IMR-90 (cell line): ENCODE measurements at regions not wholly inside any gene's neighbourhood (a gene's known extent, or its start where the extent isn't known, plus 50 kb on each side); places are given as distances from the start of the nearest gene placed in this dataset.
A peak's percentile ranks its signal among the peaks of the same experiment; 100 is the strongest.

Source experiments
- ATAC-seq: fragments of 200-7000 bp; cut with Tn5 transposase; 2 replicates; pipeline ENCODE4 v1.9.1; 2020; ENCODE audit warnings: low read depth, mild to moderate bottlenecking, moderate library complexity
- BruUV-seq: library from RNA; stranded (reverse); fragments of 400-500 nt; replicated peaks from 2 replicates; lab custom pipeline; 2021; lab: Mats Ljungman, UMichigan
- CTCF ChIA-PET: fragments of 300-600 bp; formaldehyde crosslinking; extraction: SDS; loops from one replicate; lab custom pipeline; 2021; ENCODE audit warnings: antibody characterized with exemption; lab: Yijun Ruan, JAX
- POLR2A ChIA-PET: fragments of 300-600 bp; sonication (Branson Sonifier 250); formaldehyde crosslinking; loops from one replicate; lab custom pipeline; 2022; ENCODE audit warnings: antibody characterized with exemption; ENCODE audit not compliant: unreplicated experiment; lab: Charles Lee
- DNase-seq: peaks from one replicate; pipeline ENCODE4 v3.0.0; 2013
- H2AFZ ChIP-seq: replicated peaks from 2 replicates; pipeline ENCODE3; 2013; ENCODE audit warnings: low read length, mild to moderate bottlenecking; ENCODE audit not compliant: poor library complexity
- H2AK5ac ChIP-seq: 2 replicates; pipeline ENCODE4 v1.6.1; 2013; ENCODE audit warnings: low read depth, low read length, inconsistent platforms
- H2AK9ac ChIP-seq: replicated peaks from 2 replicates; pipeline ENCODE3; 2013; ENCODE audit warnings: mild to moderate bottlenecking, low read depth, low read length, moderate library complexity; ENCODE audit not compliant: poor library complexity
- H2BK120ac ChIP-seq: 2 replicates; pipeline ENCODE4 v1.6.1; 2013; ENCODE audit warnings: low read depth, low read length, inconsistent platforms
- H2BK15ac ChIP-seq: 3 replicates; pipeline ENCODE4 v1.6.1; 2013; ENCODE audit warnings: low read depth, low read length, inconsistent platforms
- H2BK20ac ChIP-seq: 2 replicates; pipeline ENCODE4 v1.6.1; 2013; ENCODE audit warnings: low read depth, mild to moderate bottlenecking, inconsistent platforms, low read length, moderate library complexity
- H2BK5ac ChIP-seq: 2 replicates; pipeline ENCODE4 v1.6.1; 2013; ENCODE audit warnings: mild to moderate bottlenecking, low read depth, low read length, inconsistent platforms; ENCODE audit not compliant: poor library complexity, severe bottlenecking
- H3K14ac ChIP-seq: replicated peaks from 2 replicates; pipeline ENCODE4 v1.6.1; 2013; ENCODE audit warnings: low read depth, low read length, inconsistent platforms
- H3K18ac ChIP-seq: 2 replicates; pipeline ENCODE4 v1.6.1; 2013; ENCODE audit warnings: low read depth, low read length, control low read depth
- H3K23ac ChIP-seq: 2 replicates; pipeline ENCODE4 v1.6.1; 2013; ENCODE audit warnings: low read depth, low read length, inconsistent platforms
- H3K27ac ChIP-seq: 2 replicates; pipeline ENCODE4 v1.5.1; 2013; ENCODE audit warnings: mild to moderate bottlenecking, control low read depth, low read length; ENCODE audit not compliant: insufficient read depth
- H3K27me3 ChIP-seq: 2 replicates; pipeline ENCODE4 v1.6.1; 2013; ENCODE audit warnings: low read length; ENCODE audit not compliant: control insufficient read depth, insufficient read depth
- H3K36me3 ChIP-seq: 2 replicates; pipeline ENCODE4 v1.6.1; 2013; ENCODE audit warnings: low read length, mixed read lengths; ENCODE audit not compliant: control insufficient read depth, insufficient read depth
- H3K4ac ChIP-seq: 2 replicates; pipeline ENCODE4 v1.6.1; 2013; ENCODE audit warnings: low read depth, low read length, inconsistent platforms
- H3K4me1 ChIP-seq: 2 replicates; pipeline ENCODE4 v1.6.1; 2013; ENCODE audit warnings: low read length, mixed read lengths; ENCODE audit not compliant: control insufficient read depth, insufficient read depth
- H3K4me2 ChIP-seq: 2 replicates; pipeline ENCODE4 v1.6.1; 2013; ENCODE audit warnings: low read depth, mild to moderate bottlenecking, control low read depth, low read length, moderate library complexity
- H3K4me3 ChIP-seq: 2 replicates; pipeline ENCODE4 v1.5.1; 2013; ENCODE audit warnings: low read depth, mild to moderate bottlenecking, control low read depth, low read length, moderate library complexity; ENCODE audit not compliant: insufficient read depth
- H3K56ac ChIP-seq: 2 replicates; pipeline ENCODE4 v1.6.1; 2013; ENCODE audit warnings: low read length, inconsistent platforms; ENCODE audit not compliant: insufficient read depth; ENCODE audit errors: extremely low read depth
- H3K79me1 ChIP-seq, 2 experiments: 2 replicates each; pipeline ENCODE4 v1.6.1; 2013; ENCODE audit warnings: low read length in 2 of 2, inconsistent platforms in 1 of 2, low read depth in 1 of 2
- H3K9ac ChIP-seq: 2 replicates; pipeline ENCODE4 v1.6.1; 2013; ENCODE audit warnings: low read depth, low read length, control low read depth
- H3K9me1 ChIP-seq: 2 replicates; pipeline ENCODE4 v1.6.1; 2013; ENCODE audit warnings: low read length, inconsistent platforms; ENCODE audit not compliant: insufficient read depth
- H3K9me3 ChIP-seq: 2 replicates; pipeline ENCODE4 v1.6.1; 2013; ENCODE audit warnings: low read length; ENCODE audit not compliant: control insufficient read depth, insufficient read depth
- H4K20me1 ChIP-seq: 2 replicates; pipeline ENCODE4 v1.6.1; 2013; ENCODE audit warnings: low read length, inconsistent platforms; ENCODE audit not compliant: insufficient read depth
- H4K5ac ChIP-seq: 2 replicates; pipeline ENCODE4 v1.6.1; 2013; ENCODE audit warnings: mild to moderate bottlenecking, low read depth, low read length, control low read depth
- H4K8ac ChIP-seq, 2 experiments: 2 replicates each; pipeline ENCODE4 v1.6.1; 2013; ENCODE audit warnings: low read depth in 2 of 2, low read length in 2 of 2, control low read depth in 1 of 2, inconsistent platforms in 1 of 2
- H4K91ac ChIP-seq: 2 replicates; pipeline ENCODE4 v1.6.1; 2013; ENCODE audit warnings: low read depth, low read length, inconsistent platforms; ENCODE audit not compliant: insufficient read depth
- CEBPB ChIP-seq: IDR thresholded peaks from 2 replicates; pipeline ENCODE4 v1.6.1; 2012; ENCODE audit warnings: low read depth, low read length, improper control_type of control experiment
- CHD1 ChIP-seq: IDR thresholded peaks from 2 replicates; pipeline ENCODE4 v1.6.1; 2012; ENCODE audit warnings: low read depth, low read length, improper control_type of control experiment
- WGBS, 2 experiments: methylation state at CpG; one replicate each; pipeline versions ENCODE4 v1.1.5 to v1.1.7; 2013; ENCODE audit warnings: missing lambda C conversion rate in 2 of 2; ENCODE audit not compliant: insufficient read length in 1 of 2; ENCODE audit errors: extremely low coverage in 2 of 2; 5-methylcytosine and 5-hydroxymethylcytosine counted together
- dilution Hi-C: fragments of 300-500 bp; cut with HindIII; formaldehyde crosslinking; loops from one replicate; pipeline ENCODE4 v1.14.3; 2018; ENCODE audit warnings: low sequenced_read_pairs; ENCODE audit not compliant: unreplicated experiment
- in situ Hi-C: fragments of 300-500 bp; cut with MboI; formaldehyde crosslinking; loops from 3 replicates; pipeline ENCODE4 v1.14.3; 2019; ENCODE audit warnings: low sequenced_read_pairs, inconsistent platforms, mixed read lengths
- intact Hi-C: fragments of 100-400 bp; cut with micrococcal nuclease; formaldehyde crosslinking; loops from 2 replicates; pipeline ENCODE4 v1.10.0; 2022

- dilution Hi-C loops, result no loop called here
- ATAC-seq, result peak; percentile 53
These were observed 845.9 kb downstream of the TBL1XR1 start for GRCh38 chr3:176351408-176351807.

More at GRCh38 chr3:176351408-176351807, 845.9 kb downstream of the TBL1XR1 start:
- TF ChIP-seq CEBPB (0 out of 2 replicates have a peak, but pooled peaks have one; percentile 5), CHD1 (no peak)
- no peak overlapping the region for H2AK5ac ChIP-seq
- H3K18ac ChIP-seq, result peak overlapping the region; percentile 96
- no peaks in the 10 kb centered on the region for H3K36me3 ChIP-seq
- H3K79me1 ChIP-seq, result no peaks in the 10 kb centered on the region
- H2BK15ac ChIP-seq, result no peak overlapping the region
- intact Hi-C loops (no loop called here), in situ Hi-C loops (no loop called here)
- no peak overlapping the region for H3K14ac ChIP-seq
- peaks cover 2% of the 10 kb centered on the region; the same call in 1 of the 2 replicates for H3K4me1 ChIP-seq
- no peaks in the 10 kb centered on the region for H4K20me1 ChIP-seq
- no peak overlapping the region for H4K8ac ChIP-seq
- ChIA-PET POLR2A (no interaction called here), CTCF (no interaction called here)
- H2AFZ ChIP-seq, result peak overlapping the region; percentile 58
- no peak overlapping the region; the same call in 1 of the 2 replicates for H2BK120ac ChIP-seq
- H3K27ac ChIP-seq, result peak overlapping the region; percentile 90; the same call in 1 of the 2 replicates
- DNase-seq, result peak; percentile 29
- H3K56ac ChIP-seq, result no peak overlapping the region
- H3K9me3 ChIP-seq, result no peaks in the 10 kb centered on the region
- no peak overlapping the region for H4K91ac ChIP-seq
- 10% methylated on average over 2 of the region's 4 CpGs; no CpG with 5 or more reads in 1 of the 2 experiments for WGBS, 2 experiments
- H3K27me3 ChIP-seq, result no peaks in the 10 kb centered on the region
- no peak overlapping the region for H2AK9ac ChIP-seq
- H3K9ac ChIP-seq, result no peak overlapping the region
- H3K4me3 ChIP-seq, result no peak overlapping the region
- peak overlapping the region; percentile 45; the same call in 1 of the 2 replicates for H3K4me2 ChIP-seq
- H2BK5ac ChIP-seq, result no peak overlapping the region
- peak overlapping the region; percentile 89; the same call in 1 of the 2 replicates for H4K5ac ChIP-seq
- no peak overlapping the region for H3K23ac ChIP-seq
- BruUV-seq, result no TSS peak
- no peaks in the 10 kb centered on the region for H3K9me1 ChIP-seq
- no peak overlapping the region for H3K4ac ChIP-seq
- H2BK20ac ChIP-seq, result no peak overlapping the region
